Calu3 (cell line): ENCODE measurements at regions not wholly inside any gene's neighbourhood (a gene's known extent, or its start where the extent isn't known, plus 50 kb on each side); places are given as distances from the start of the nearest gene placed in this dataset.

ENCODE experiments used
- BruUV-seq: library from RNA; stranded (reverse); fragments of 400-500 nt; replicated peaks from 2 replicates; lab custom pipeline; 2021; lab: Mats Ljungman, UMichigan
- CTCF ChIA-PET: fragments of 300-600 bp; sonication (Branson Sonifier 250); formaldehyde crosslinking; loops from one replicate; lab custom pipeline; 2022; ENCODE audit warnings: antibody characterized with exemption; lab: Charles Lee
- DNase-seq: peaks from one replicate; pipeline ENCODE4 v3.0.0; 2022
- H3K27ac Mint-ChIP-seq: one replicate; pipeline ENCODE4 v1.8.0; 2022; ENCODE audit warnings: mixed read lengths; ENCODE audit not compliant: unreplicated experiment
- H3K27me3 Mint-ChIP-seq: one replicate; pipeline ENCODE4 v1.8.0; 2022; ENCODE audit warnings: mixed read lengths; ENCODE audit not compliant: unreplicated experiment
- H3K36me3 Mint-ChIP-seq: one replicate; pipeline ENCODE4 v1.8.0; 2022; ENCODE audit warnings: mild to moderate bottlenecking, moderate library complexity, mixed read lengths; ENCODE audit not compliant: insufficient read depth, unreplicated experiment
- H3K4me1 Mint-ChIP-seq: one replicate; pipeline ENCODE4 v1.8.0; 2022; ENCODE audit warnings: mild to moderate bottlenecking, low read depth, mixed read lengths; ENCODE audit not compliant: unreplicated experiment
- H3K4me3 Mint-ChIP-seq: one replicate; pipeline ENCODE4 v1.8.0; 2022; ENCODE audit warnings: mild to moderate bottlenecking, low read depth, moderate library complexity, mixed read lengths; ENCODE audit not compliant: unreplicated experiment
- H3K9me3 Mint-ChIP-seq: one replicate; pipeline ENCODE4 v1.8.0; 2022; ENCODE audit warnings: low read depth, mixed read lengths; ENCODE audit not compliant: unreplicated experiment
- intact Hi-C: fragments of 100-400 bp; cut with micrococcal nuclease; formaldehyde crosslinking; loops from one replicate; pipeline ENCODE4 v1.10.0; 2022; ENCODE audit not compliant: unreplicated experiment
- TF ChIP-seq, protein P1 (sequence below): fragments of 200-600 bp; IDR thresholded peaks from one replicate; pipeline ENCODE4 v1.8.0; 2022; ENCODE audit warnings: antibody characterized with exemption; ENCODE audit not compliant: unreplicated experiment

DNA sequence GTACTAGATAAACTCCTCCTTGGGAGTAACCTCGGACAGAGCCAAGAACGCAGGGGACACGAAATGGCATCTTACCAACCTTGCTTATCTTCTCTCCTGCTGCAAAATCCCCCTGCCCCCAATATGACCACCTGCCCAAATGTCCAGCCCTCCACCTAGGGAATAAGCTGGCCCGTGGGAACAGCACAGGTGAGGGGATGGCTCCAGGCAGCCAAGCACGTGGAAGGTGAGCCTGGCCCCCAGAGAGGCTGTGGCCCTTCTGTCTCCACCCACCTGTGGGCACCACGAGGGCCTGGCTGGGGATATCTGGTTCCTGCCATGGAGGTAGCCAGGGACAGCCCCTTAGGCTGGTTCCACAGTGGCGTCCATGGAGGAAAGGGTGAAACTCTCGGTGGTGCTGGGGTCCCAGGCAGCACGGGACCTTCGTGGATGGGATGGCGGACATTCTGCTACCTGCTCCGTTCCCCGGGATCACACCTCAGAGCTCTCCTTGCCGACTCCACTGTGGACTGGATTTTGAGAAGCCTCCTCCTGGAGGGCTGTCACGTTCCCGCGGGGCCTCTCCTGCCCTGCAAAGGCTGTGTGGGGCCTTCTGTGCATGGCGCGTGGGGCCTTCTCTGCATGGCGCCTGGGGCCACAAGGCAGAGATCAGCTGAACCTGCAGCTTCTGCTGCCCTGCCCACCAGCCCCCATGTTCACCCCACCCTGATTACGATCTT lies 388.5 kb upstream of the TNRC6C start:
- intact Hi-C loops: no loop called here
- TF ChIP-seq, protein P1, sequence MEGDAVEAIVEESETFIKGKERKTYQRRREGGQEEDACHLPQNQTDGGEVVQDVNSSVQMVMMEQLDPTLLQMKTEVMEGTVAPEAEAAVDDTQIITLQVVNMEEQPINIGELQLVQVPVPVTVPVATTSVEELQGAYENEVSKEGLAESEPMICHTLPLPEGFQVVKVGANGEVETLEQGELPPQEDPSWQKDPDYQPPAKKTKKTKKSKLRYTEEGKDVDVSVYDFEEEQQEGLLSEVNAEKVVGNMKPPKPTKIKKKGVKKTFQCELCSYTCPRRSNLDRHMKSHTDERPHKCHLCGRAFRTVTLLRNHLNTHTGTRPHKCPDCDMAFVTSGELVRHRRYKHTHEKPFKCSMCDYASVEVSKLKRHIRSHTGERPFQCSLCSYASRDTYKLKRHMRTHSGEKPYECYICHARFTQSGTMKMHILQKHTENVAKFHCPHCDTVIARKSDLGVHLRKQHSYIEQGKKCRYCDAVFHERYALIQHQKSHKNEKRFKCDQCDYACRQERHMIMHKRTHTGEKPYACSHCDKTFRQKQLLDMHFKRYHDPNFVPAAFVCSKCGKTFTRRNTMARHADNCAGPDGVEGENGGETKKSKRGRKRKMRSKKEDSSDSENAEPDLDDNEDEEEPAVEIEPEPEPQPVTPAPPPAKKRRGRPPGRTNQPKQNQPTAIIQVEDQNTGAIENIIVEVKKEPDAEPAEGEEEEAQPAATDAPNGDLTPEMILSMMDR: no peak
- CTCF ChIA-PET: no interaction called here
- Mint-ChIP-seq H3K9me3 (no peaks in the 10 kb centered on the region), H3K4me1 (no peaks in the 10 kb centered on the region), H3K4me3 (no peak overlapping the region), H3K27me3 (peaks cover 97% of the 10 kb centered on the region), H3K36me3 (no peaks in the 10 kb centered on the region), H3K27ac (no peak overlapping the region)
- no peak for DNase-seq
- BruUV-seq: no TSS peak

DNA sequence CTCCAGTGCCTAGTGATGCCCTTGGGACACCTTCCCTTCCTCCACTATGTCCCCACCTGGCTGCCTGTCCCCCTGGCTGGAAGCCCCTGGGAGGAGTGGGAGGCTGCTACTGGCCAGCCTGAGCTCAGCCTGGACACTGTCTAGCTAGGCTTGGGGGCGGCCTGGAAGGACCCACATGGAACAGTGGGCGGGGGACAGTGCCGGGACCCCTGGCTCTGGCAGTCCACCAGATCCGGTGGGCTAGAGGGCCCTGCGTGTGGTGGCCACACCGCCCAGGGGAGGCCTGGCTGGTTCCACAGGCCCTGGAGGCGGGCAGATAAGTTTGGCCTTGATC lies 388.0 kb upstream of the TNRC6C start:
- peaks cover 97% of the 10 kb centered on the region for H3K27me3 Mint-ChIP-seq
- DNase-seq: no peak
- TF ChIP-seq, protein P1: no peak
- H3K4me1 Mint-ChIP-seq: no peaks in the 10 kb centered on the region
- no peak overlapping the region for H3K27ac Mint-ChIP-seq
- no peaks in the 10 kb centered on the region for H3K36me3 Mint-ChIP-seq
- intact Hi-C loops: no loop called here
- no peak overlapping the region for H3K4me3 Mint-ChIP-seq
- CTCF ChIA-PET: no interaction called here
- BruUV-seq: no TSS peak
- no peaks in the 10 kb centered on the region for H3K9me3 Mint-ChIP-seq

DNA sequence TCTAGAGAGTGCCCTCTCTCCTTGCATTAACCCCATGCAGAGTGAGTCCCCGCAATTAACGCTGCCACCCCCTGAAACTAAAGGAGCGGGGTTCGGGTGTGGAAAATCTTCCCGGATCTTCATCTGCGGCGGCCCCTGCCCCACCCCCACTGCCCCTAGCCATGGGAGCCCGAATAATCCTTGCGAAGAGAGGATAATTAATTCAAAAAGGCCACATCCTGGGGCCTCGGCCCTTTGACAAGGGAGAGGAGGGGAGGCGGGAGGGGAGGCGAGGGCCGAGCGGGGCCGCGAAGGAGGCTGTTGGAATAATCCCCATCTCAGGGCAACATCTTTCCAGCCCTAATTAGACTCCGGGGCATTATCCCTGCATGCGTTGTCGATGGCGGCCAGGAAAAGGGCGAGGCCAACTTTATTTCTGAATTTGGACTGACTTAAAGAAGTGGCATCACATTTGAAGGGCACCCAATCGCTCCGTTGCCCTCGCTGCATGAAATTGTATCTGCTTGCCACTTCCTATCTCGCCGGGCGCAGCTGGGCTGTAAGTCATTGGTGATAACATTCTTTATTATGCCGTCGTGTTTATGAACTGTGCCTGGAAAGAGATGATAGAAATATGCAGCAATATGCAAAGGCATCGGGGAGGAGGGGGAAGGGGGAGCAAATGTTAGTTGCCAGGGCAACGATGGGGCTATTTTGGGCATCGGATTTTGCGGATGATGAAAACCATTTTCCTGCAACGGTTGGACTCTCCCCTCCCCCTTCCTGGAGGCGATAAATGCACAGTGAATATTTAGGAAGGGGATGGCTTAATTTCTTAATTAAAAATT lies 387.1 kb upstream of the TNRC6C start:
- H3K27me3 Mint-ChIP-seq: peaks cover 97% of the 10 kb centered on the region
- no peak overlapping the region for H3K4me3 Mint-ChIP-seq
- CTCF ChIA-PET: interaction anchor here (0.6 kb wide), 1 partner anchor 24 kb away, joined by 4 read pairs; no protein-coding TSS in a partner anchor
- no peak for DNase-seq
- H3K9me3 Mint-ChIP-seq: no peaks in the 10 kb centered on the region
- intact Hi-C loops: no loop called here
- no TSS peak for BruUV-seq
- H3K36me3 Mint-ChIP-seq: no peaks in the 10 kb centered on the region
- H3K27ac Mint-ChIP-seq: no peak overlapping the region
- TF ChIP-seq, protein P1: no peak
- no peaks in the 10 kb centered on the region for H3K4me1 Mint-ChIP-seq

DNA sequence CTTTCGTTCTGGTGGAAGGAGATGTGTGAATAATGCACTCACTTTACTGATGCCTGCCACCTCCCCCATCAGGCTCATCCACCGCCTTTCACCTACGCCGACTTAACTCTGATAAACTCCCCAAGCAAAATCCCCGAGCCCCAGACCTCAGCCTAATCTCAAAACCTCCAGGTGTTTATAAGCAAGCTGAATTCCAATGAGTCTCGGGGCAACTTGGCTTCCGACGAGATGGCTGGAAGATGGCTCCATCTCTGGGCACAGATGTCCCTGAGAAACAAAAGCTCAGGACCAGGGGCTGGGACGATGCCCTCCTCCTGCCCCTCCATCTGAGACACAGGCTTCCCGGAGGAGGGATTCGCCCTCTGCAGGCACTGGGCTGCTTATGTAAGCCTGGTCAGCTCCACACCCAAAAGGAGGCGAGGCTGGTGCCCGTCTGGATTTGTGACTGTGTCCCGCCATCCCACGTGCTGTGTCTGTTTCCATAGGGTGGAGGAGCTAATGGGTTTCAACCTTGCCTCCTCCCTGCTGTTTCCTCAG lies 386.4 kb upstream of the TNRC6C start:
- intact Hi-C loops: no loop called here
- Mint-ChIP-seq H3K27ac (no peak overlapping the region), H3K27me3 (peaks cover 97% of the 10 kb centered on the region), H3K9me3 (no peaks in the 10 kb centered on the region), H3K36me3 (no peaks in the 10 kb centered on the region), H3K4me1 (no peaks in the 10 kb centered on the region), H3K4me3 (no peak overlapping the region)
- TF ChIP-seq, protein P1: no peak
- no peak for DNase-seq
- BruUV-seq: no TSS peak
- CTCF ChIA-PET: no interaction called here
